H9 (cell line): ENCODE measurements at regions not wholly inside any gene's neighbourhood (a gene's known extent, or its start where the extent isn't known, plus 50 kb on each side); places are given as distances from the start of the nearest gene placed in this dataset.

Experiments
- DNase-seq: peaks from one replicate; pipeline ENCODE4 v3.0.0-alpha.2; 2017
- H2AFZ ChIP-seq: one replicate; pipeline ENCODE4 v1.6.1; 2013; ENCODE audit warnings: mild to moderate bottlenecking, low read length, control low read depth, moderate library complexity
- H2AK5ac ChIP-seq: 2 replicates; pipeline ENCODE4 v1.6.1; 2013; ENCODE audit warnings: low read length, control low read depth, mixed read lengths; ENCODE audit not compliant: insufficient read length
- H2BK120ac ChIP-seq: one replicate; pipeline ENCODE4 v1.6.1; 2013; ENCODE audit warnings: low read depth, mild to moderate bottlenecking, low read length, control low read depth, inconsistent platforms; ENCODE audit not compliant: poor library complexity, severe bottlenecking
- H2BK12ac ChIP-seq: 2 replicates; pipeline ENCODE4 v1.6.1; 2013; ENCODE audit warnings: low read length, control low read depth, mixed read lengths, low read depth; ENCODE audit not compliant: insufficient read length
- H2BK15ac ChIP-seq: 2 replicates; pipeline ENCODE4 v1.6.1; 2013; ENCODE audit warnings: low read depth, low read length, control low read depth
- H2BK20ac ChIP-seq: one replicate; pipeline ENCODE4 v1.6.1; 2013; ENCODE audit warnings: low read depth, mild to moderate bottlenecking, low read length, control low read depth, inconsistent platforms; ENCODE audit not compliant: poor library complexity, severe bottlenecking
- H2BK5ac ChIP-seq: 2 replicates; pipeline ENCODE4 v1.6.1; 2013; ENCODE audit warnings: low read length, control low read depth, mixed read lengths; ENCODE audit not compliant: insufficient read length
- H3K14ac ChIP-seq: 2 replicates; pipeline ENCODE4 v1.6.1; 2013; ENCODE audit warnings: low read length, control low read depth; ENCODE audit not compliant: insufficient read depth
- H3K18ac ChIP-seq: 2 replicates; pipeline ENCODE4 v1.6.1; 2013; ENCODE audit warnings: low read depth, mild to moderate bottlenecking, mixed read lengths, low read length, control low read depth; ENCODE audit not compliant: insufficient read length
- H3K23ac ChIP-seq: 2 replicates; pipeline ENCODE4 v1.6.1; 2013; ENCODE audit warnings: low read length, control low read depth, mixed read lengths, low read depth; ENCODE audit not compliant: insufficient read length
- H3K23me2 ChIP-seq: 2 replicates; pipeline ENCODE4 v1.6.1; 2013; ENCODE audit warnings: low read depth, mild to moderate bottlenecking, mixed read lengths, low read length, control low read depth; ENCODE audit not compliant: insufficient read length, poor library complexity, severe bottlenecking
- H3K27ac ChIP-seq: 2 replicates; pipeline ENCODE4 v1.5.1; 2013; ENCODE audit warnings: low read length, control low read depth, mixed read lengths, low read depth; ENCODE audit not compliant: insufficient read length
- H3K27me3 ChIP-seq: 2 replicates; pipeline ENCODE4 v1.6.1; 2013; ENCODE audit warnings: low read length, control low read depth, inconsistent platforms; ENCODE audit not compliant: insufficient read depth
- H3K4ac ChIP-seq: 2 replicates; pipeline ENCODE4 v1.6.1; 2013; ENCODE audit warnings: low read depth, mild to moderate bottlenecking, control low read depth, inconsistent platforms, low read length, moderate library complexity
- H3K4me1 ChIP-seq: 2 replicates; pipeline ENCODE4 v1.6.1; 2013; ENCODE audit warnings: low read length, control low read depth, inconsistent platforms; ENCODE audit not compliant: insufficient read depth
- H3K4me2 ChIP-seq: 2 replicates; pipeline ENCODE4 v1.6.1; 2013; ENCODE audit warnings: low read length, control low read depth, mixed read lengths; ENCODE audit not compliant: insufficient read length, insufficient read depth
- H3K56ac ChIP-seq: 2 replicates; pipeline ENCODE4 v1.6.1; 2013; ENCODE audit warnings: low read depth, mild to moderate bottlenecking, mixed read lengths, low read length, control low read depth; ENCODE audit not compliant: insufficient read length
- H3K79me1 ChIP-seq: 2 replicates; pipeline ENCODE4 v1.6.1; 2013; ENCODE audit warnings: low read depth, mild to moderate bottlenecking, moderate library complexity, low read length, control low read depth, inconsistent platforms; ENCODE audit not compliant: insufficient read depth, poor library complexity, severe bottlenecking
- H3K79me2 ChIP-seq: 2 replicates; pipeline ENCODE4 v1.6.1; 2013; ENCODE audit warnings: low read length, control low read depth, inconsistent platforms; ENCODE audit not compliant: insufficient read depth
- H3K9ac ChIP-seq: 2 replicates; pipeline ENCODE4 v1.6.1; 2013; ENCODE audit warnings: low read length, control low read depth, mixed read lengths; ENCODE audit not compliant: insufficient read length; ENCODE audit errors: extremely low read depth
- H3K9me3 ChIP-seq: one replicate; pipeline ENCODE4 v1.6.1; 2013; ENCODE audit warnings: low read depth, low read length, inconsistent platforms; ENCODE audit not compliant: control insufficient read depth
- H3T11ph ChIP-seq: one replicate; pipeline ENCODE4 v1.6.1; 2013; ENCODE audit warnings: mild to moderate bottlenecking, low read length, control low read depth, inconsistent platforms
- H4K20me1 ChIP-seq: one replicate; pipeline ENCODE4 v1.6.1; 2013; ENCODE audit not compliant: control insufficient read depth, insufficient read length, insufficient read depth
- H4K5ac ChIP-seq: 2 replicates; pipeline ENCODE4 v1.6.1; 2013; ENCODE audit warnings: low read depth, mild to moderate bottlenecking, mixed read lengths, low read length, control low read depth; ENCODE audit not compliant: insufficient read length
- H4K8ac ChIP-seq: replicated peaks from 2 replicates; pipeline ENCODE4 v1.6.1; 2013; ENCODE audit warnings: low read length, control low read depth, mixed read lengths, low read depth; ENCODE audit not compliant: insufficient read length
- H4K91ac ChIP-seq: 2 replicates; pipeline ENCODE4 v1.6.1; 2013; ENCODE audit warnings: low read depth, mild to moderate bottlenecking, moderate library complexity, mixed read lengths, low read length, control low read depth; ENCODE audit not compliant: insufficient read length
- H3K27ac Mint-ChIP-seq, 3 experiments: 2 replicates in 2 of 3; 3 replicates in 1 of 3; pipeline ENCODE4 v1.8.0; 2020 to 2021; ENCODE audit warnings: mixed read lengths in 3 of 3, mild to moderate bottlenecking in 1 of 3, moderate library complexity in 1 of 3
- H3K27me3 Mint-ChIP-seq: 2 replicates; pipeline ENCODE4 v1.8.0; 2021; ENCODE audit warnings: low read depth, mild to moderate bottlenecking, moderate library complexity, mixed read lengths
- H3K36me3 Mint-ChIP-seq, 3 experiments: 2 replicates in 2 of 3; 3 replicates in 1 of 3; pipeline ENCODE4 v1.8.0; 2020 to 2021; ENCODE audit warnings: low read depth in 3 of 3, mixed read lengths in 3 of 3; ENCODE audit not compliant: insufficient read depth in 1 of 3
- H3K4me1 Mint-ChIP-seq, 2 experiments: 2 replicates each; pipeline ENCODE4 v1.8.0; 2020; ENCODE audit warnings: mixed read lengths in 2 of 2
- H3K4me3 Mint-ChIP-seq, 2 experiments: 2 replicates in 1 of 2; 3 replicates in 1 of 2; pipeline ENCODE4 v1.8.0; 2020 to 2021; ENCODE audit warnings: mild to moderate bottlenecking in 2 of 2, mixed read lengths in 2 of 2, moderate library complexity in 1 of 2
- H3K9me3 Mint-ChIP-seq, 2 experiments: 2 replicates in 1 of 2; 3 replicates in 1 of 2; pipeline ENCODE4 v1.8.0; 2020; ENCODE audit warnings: mild to moderate bottlenecking in 2 of 2, mixed read lengths in 2 of 2, moderate library complexity in 1 of 2
- CTCF ChIP-seq: fragments of 200-600 bp; sonication (generic); conservative IDR thresholded peaks from 3 replicates; pipeline ENCODE4 v1.8.0; 2021; ENCODE audit warnings: antibody characterized with exemption, mild to moderate bottlenecking
- WGBS: extraction: QIAGEN DNeasy Blood & Tissue Kit; methylation state at CpG from one replicate; pipeline ENCODE4 v1.1.7; 2013; ENCODE audit warnings: missing lambda C conversion rate, low lambda C conversion rate, mixed read lengths; ENCODE audit not compliant: insufficient read length; ENCODE audit errors: extremely low coverage; 5-methylcytosine and 5-hydroxymethylcytosine counted together

DNA sequence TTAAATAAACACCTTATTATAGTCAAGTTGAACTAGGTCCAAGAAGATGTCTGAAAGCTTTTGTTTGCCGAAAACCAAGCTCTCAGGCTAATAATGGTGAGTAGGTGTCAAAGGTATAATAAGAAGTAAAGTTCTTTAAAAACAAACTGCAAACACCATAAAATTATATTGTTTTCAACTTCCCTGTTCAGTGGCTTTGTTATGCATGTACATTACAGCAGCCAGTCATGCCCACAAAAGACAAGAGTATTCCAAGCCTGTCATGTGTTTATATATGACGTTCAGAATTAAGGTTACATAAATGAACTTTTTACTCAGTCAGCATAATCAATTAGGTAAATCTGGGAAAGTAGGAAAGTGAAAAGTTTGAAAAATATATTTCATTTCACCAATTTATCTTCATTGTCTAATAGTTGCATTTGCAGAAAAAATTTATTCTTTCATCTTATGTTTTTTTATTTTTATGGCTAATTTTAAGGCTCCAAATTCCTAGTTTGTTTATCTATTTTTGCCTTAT is 928.7 kb upstream of the SOX9 start:
- DNase-seq = no peak
- Histone ChIP-seq H3K23me2 (no peaks in the 10 kb centered on the region), H2BK12ac (no peak overlapping the region), H3K27me3 (no peaks in the 10 kb centered on the region), H2BK20ac (no peak overlapping the region), H3K56ac (no peak overlapping the region), H2BK5ac (no peak overlapping the region), H3K9me3 (no peaks in the 10 kb centered on the region), H2AK5ac (no peak overlapping the region), H4K5ac (no peak overlapping the region), H3T11ph (no peak overlapping the region), H4K91ac (no peak overlapping the region), H3K4me2 (no peak overlapping the region), H3K18ac (no peak overlapping the region), H3K27ac (no peak overlapping the region), H3K4ac (no peak overlapping the region), H3K23ac (no peak overlapping the region), H3K79me1 (no peaks in the 10 kb centered on the region), H2AFZ (no peak overlapping the region), H3K9ac (no peak overlapping the region), H4K20me1 (no peaks in the 10 kb centered on the region), H3K79me2 (no peaks in the 10 kb centered on the region), H2BK120ac (no peak overlapping the region), H3K14ac (no peak overlapping the region), H4K8ac (no peak overlapping the region), H2BK15ac (no peak overlapping the region), H3K4me1 (no peaks in the 10 kb centered on the region)
- no CpG with 5 or more reads among the region's 2 CpGs for WGBS
- TF ChIP-seq CTCF = no peak
- H3K27ac Mint-ChIP-seq = no peak overlapping the region
- H3K9me3 Mint-ChIP-seq = no peaks in the 10 kb centered on the region; a peak in 1 of 5 replicates
- no peak overlapping the region for H3K4me3 Mint-ChIP-seq
- no peaks in the 10 kb centered on the region for H3K4me1 Mint-ChIP-seq
- H3K27me3 Mint-ChIP-seq = no peaks in the 10 kb centered on the region
- no peaks in the 10 kb centered on the region; a peak in 1 of 7 replicates for H3K36me3 Mint-ChIP-seq
